Skeletal muscle tissue (tissue), 3 donors: ENCODE measurements at regions not wholly inside any gene's neighbourhood (a gene's known extent, or its start where the extent isn't known, plus 50 kb on each side); places are given as distances from the start of the nearest gene placed in this dataset.
"Not testable (repeated sequence)": the region's sequence is repeated elsewhere in the genome, so short reads cannot be mapped to it uniquely, and the experiment has no call there.

Experiments
- H3K27ac ChIP-seq: one replicate; pipeline ENCODE4 v1.7.0; 2013; ENCODE audit warnings: mild to moderate bottlenecking, low read depth, low read length, inconsistent platforms
- H3K27me3 ChIP-seq, 3 donors: one replicate each; pipeline ENCODE4 v1.7.0; 2013; ENCODE audit warnings: low read length in 3 of 3; ENCODE audit not compliant: control insufficient read depth in 3 of 3, insufficient read depth in 3 of 3
- H3K36me3 ChIP-seq, 3 donors: one replicate each; pipeline ENCODE4 v1.7.0; 2013; ENCODE audit warnings: low read length in 3 of 3; ENCODE audit not compliant: control insufficient read depth in 3 of 3, insufficient read depth in 3 of 3
- H3K4me1 ChIP-seq, 3 donors: one replicate each; pipeline ENCODE4 v1.7.0; 2013; ENCODE audit warnings: low read length in 3 of 3, mild to moderate bottlenecking in 3 of 3; ENCODE audit not compliant: control insufficient read depth in 3 of 3, insufficient read depth in 3 of 3
- H3K4me3 ChIP-seq, 3 donors: one replicate each; pipeline ENCODE4 v1.7.0; 2013; ENCODE audit warnings: low read length in 3 of 3
- H3K9ac ChIP-seq, 3 donors: one replicate each; pipeline ENCODE4 v1.7.0; 2013; ENCODE audit warnings: low read length in 3 of 3, mild to moderate bottlenecking in 3 of 3, moderate library complexity in 2 of 3, low read depth in 1 of 3
- H3K9me3 ChIP-seq, 3 donors: one replicate each; pipeline ENCODE4 v1.7.0; 2013; ENCODE audit warnings: low read length in 3 of 3; ENCODE audit not compliant: control insufficient read depth in 3 of 3
- donor health status: Osteomylitis.

GRCh38 chr13:60214213-60215055 lies 50.7 kb upstream of the DIAPH3 start:
- Histone ChIP-seq H3K9ac (no peak overlapping the region), H3K27me3 (no peaks in the 10 kb centered on the region), H3K9me3 (no peaks in the 10 kb centered on the region), H3K27ac (no peak overlapping the region), H3K4me1 (no peaks in the 10 kb centered on the region), H3K4me3 (no peak overlapping the region), H3K36me3 (no peaks in the 10 kb centered on the region)

DNA sequence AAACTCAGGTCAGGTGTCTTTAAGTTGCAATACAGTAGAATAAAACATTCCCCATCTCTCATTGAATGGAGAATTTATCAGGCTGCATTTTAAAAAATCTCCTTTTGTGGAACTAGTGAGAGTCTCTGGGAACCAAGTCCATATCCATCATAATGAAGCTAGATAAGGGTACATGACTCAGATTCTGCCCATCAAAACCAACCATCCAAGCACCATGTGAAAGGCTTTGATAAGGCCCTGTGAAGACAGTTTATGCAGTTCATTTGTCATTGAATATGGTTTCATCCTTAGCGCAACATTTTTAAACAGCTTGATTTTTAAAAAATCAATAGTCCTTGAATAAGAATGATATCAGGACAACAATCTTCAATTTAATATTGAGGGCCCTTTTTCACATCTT lies 56.3 kb upstream of the DIAPH3 start:
- Histone ChIP-seq H3K4me1 (no peaks in the 10 kb centered on the region), H3K36me3 (no peaks in the 10 kb centered on the region), H3K27ac (no peak overlapping the region), H3K9me3 (no peaks in the 10 kb centered on the region), H3K27me3 (no peaks in the 10 kb centered on the region), H3K9ac (no peak overlapping the region), H3K4me3 (no peak overlapping the region)

GRCh38 chr13:60221581-60221980 lies 57.9 kb upstream of the DIAPH3 start:
- no peaks in the 10 kb centered on the region for H3K36me3 ChIP-seq
- no peak overlapping the region for H3K9ac ChIP-seq
- H3K4me1 ChIP-seq = no peaks in the 10 kb centered on the region
- H3K27ac ChIP-seq = no peak overlapping the region
- H3K4me3 ChIP-seq = no peak overlapping the region
- H3K9me3 ChIP-seq = no peaks in the 10 kb centered on the region
- no peaks in the 10 kb centered on the region for H3K27me3 ChIP-seq

DNA sequence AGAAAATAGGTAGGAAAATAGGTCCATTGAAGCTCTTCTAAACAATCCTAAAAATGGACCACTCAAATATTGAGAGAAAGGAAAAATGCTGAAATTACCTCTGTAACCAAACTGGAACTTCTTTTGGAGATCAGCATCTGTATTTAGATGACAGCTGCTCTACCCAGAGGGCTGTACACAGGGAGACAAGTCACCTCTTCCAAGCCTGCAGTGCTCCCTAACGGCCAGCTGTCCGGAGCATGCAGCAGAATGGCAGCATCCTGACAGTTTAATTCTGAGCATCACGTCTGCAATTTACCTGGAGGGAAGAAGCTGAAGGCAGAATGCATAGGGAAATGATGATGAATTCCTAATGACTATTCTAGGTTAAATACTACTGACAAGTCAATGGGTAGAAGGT lies 62.8 kb upstream of the DIAPH3 start:
- no peaks in the 10 kb centered on the region for H3K9me3 ChIP-seq
- no peak overlapping the region for H3K9ac ChIP-seq
- H3K4me1 ChIP-seq = no peaks in the 10 kb centered on the region
- no peaks in the 10 kb centered on the region for H3K27me3 ChIP-seq
- no peak overlapping the region for H3K27ac ChIP-seq
- no peak overlapping the region for H3K4me3 ChIP-seq
- no peaks in the 10 kb centered on the region for H3K36me3 ChIP-seq

- Histone ChIP-seq H3K27ac (no peak overlapping the region), H3K36me3 (no peaks in the 10 kb centered on the region), H3K4me1 (no peaks in the 10 kb centered on the region), H3K9me3 (no peaks in the 10 kb centered on the region), H3K27me3 (no peaks in the 10 kb centered on the region), H3K4me3 (no peak overlapping the region), H3K9ac (no peak overlapping the region)
Measured at GRCh38 chr13:60227158-60227557, 63.4 kb upstream of the DIAPH3 start.

DNA sequence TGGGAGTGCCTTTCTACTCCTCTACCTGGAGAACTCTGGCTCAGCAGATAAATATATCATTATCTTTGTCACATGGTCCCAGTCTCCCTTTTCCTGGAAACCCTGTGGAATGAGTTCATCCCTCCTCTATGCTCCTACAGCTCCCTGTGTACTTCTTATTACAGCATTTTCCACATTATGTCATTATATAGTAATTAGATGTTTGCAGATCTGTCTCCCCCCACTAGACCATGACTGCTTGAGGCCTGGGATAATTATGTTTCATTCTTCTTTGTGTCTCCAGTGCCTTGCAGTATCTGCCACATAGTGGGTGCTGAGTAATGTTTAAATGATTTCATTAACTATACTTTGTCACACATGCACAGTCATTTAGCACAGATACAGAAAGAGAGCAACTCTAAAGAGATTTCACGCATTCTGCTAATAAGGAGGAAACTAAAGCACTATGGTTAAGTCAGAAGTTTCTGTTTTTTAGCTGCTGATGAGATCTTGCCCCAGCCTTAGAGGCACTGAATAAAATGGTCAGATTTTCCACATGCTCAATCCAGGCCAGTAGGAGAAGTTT lies 66.1 kb upstream of the DIAPH3 start:
- H3K4me3 ChIP-seq = no peak overlapping the region
- H3K36me3 ChIP-seq = no peaks in the 10 kb centered on the region
- no peaks in the 10 kb centered on the region for H3K9me3 ChIP-seq
- H3K4me1 ChIP-seq = no peaks in the 10 kb centered on the region
- no peak overlapping the region for H3K27ac ChIP-seq
- no peak overlapping the region for H3K9ac ChIP-seq
- H3K27me3 ChIP-seq = no peaks in the 10 kb centered on the region

- Histone ChIP-seq H3K27me3 (no peaks in the 10 kb centered on the region), H3K9ac (no peak overlapping the region), H3K9me3 (no peaks in the 10 kb centered on the region), H3K4me1 (no peaks in the 10 kb centered on the region), H3K27ac (no peak overlapping the region), H3K4me3 (no peak overlapping the region), H3K36me3 (no peaks in the 10 kb centered on the region)
Measured at GRCh38 chr13:60230593-60230992, 66.9 kb upstream of the DIAPH3 start.

- no peaks in the 10 kb centered on the region for H3K27me3 ChIP-seq
- H3K9me3 ChIP-seq = no peaks in the 10 kb centered on the region
- H3K27ac ChIP-seq = no peak overlapping the region
- no peaks in the 10 kb centered on the region for H3K36me3 ChIP-seq
- H3K9ac ChIP-seq = no peak overlapping the region
- no peaks in the 10 kb centered on the region for H3K4me1 ChIP-seq
- H3K4me3 ChIP-seq = no peak overlapping the region
Measured at GRCh38 chr13:60242043-60242595, 78.4 kb upstream of the DIAPH3 start.

- no peak overlapping the region for H3K9ac ChIP-seq
- no peaks in the 10 kb centered on the region for H3K9me3 ChIP-seq
- H3K36me3 ChIP-seq = no peaks in the 10 kb centered on the region
- no peak overlapping the region for H3K27ac ChIP-seq
- H3K4me1 ChIP-seq = no peaks in the 10 kb centered on the region
- no peaks in the 10 kb centered on the region for H3K27me3 ChIP-seq
- H3K4me3 ChIP-seq = no peak overlapping the region
Measured at GRCh38 chr13:60244381-60244780, 80.7 kb upstream of the DIAPH3 start.

- H3K27me3 ChIP-seq, H3K9me3 ChIP-seq, H3K36me3 ChIP-seq: not testable (repeated sequence)
Measured at GRCh38 chr13:60251419-60251818, 87.7 kb upstream of the DIAPH3 start.

More at GRCh38 chr13:60251419-60251818, 87.7 kb upstream of the DIAPH3 start:
- H3K9ac ChIP-seq, H3K27ac ChIP-seq, H3K4me3 ChIP-seq, H3K4me1 ChIP-seq: not testable (repeated sequence)
